H1 (cell line): ENCODE measurements at regions not wholly inside any gene's neighbourhood (a gene's known extent, or its start where the extent isn't known, plus 50 kb on each side); places are given as distances from the start of the nearest gene placed in this dataset.

Experiments used
- CTCF ChIA-PET: fragments of 300-600 bp; sonication (Branson Sonifier 250); formaldehyde crosslinking; loops from one replicate; lab custom pipeline; 2021; ENCODE audit not compliant: partially characterized antibody; lab: Charles Lee
- POLR2A ChIA-PET: fragments of 300-600 bp; sonication (Branson Sonifier 250); formaldehyde crosslinking; loops from one replicate; lab custom pipeline; 2021; ENCODE audit warnings: inconsistent platforms; ENCODE audit not compliant: partially characterized antibody; lab: Charles Lee
- DNase-seq, 2 experiments: peaks; one replicate each; pipeline versions ENCODE4 v3.0.0 to v3.0.0-alpha.2; 2010 to 2022; ENCODE audit warnings: low spot score in 2 of 2, low read depth in 1 of 2, mixed read lengths in 1 of 2
- FAIRE-seq: peaks from 2 replicates; lab custom pipeline; 2011; peaks lifted over from hg19 to GRCh38; lab: Jason Lieb, UNC
- H2AFZ ChIP-seq: 2 replicates; pipeline ENCODE4 v1.8.1; 2012; ENCODE audit warnings: low read length, inconsistent platforms
- H2AK5ac ChIP-seq: 2 replicates; pipeline ENCODE4 v1.6.1; 2013; ENCODE audit warnings: low read depth, low read length
- H2BK120ac ChIP-seq: replicated peaks from 2 replicates; pipeline ENCODE3; 2013; ENCODE audit warnings: low read depth, low read length, inconsistent platforms
- H2BK12ac ChIP-seq: 2 replicates; pipeline ENCODE4 v1.6.1; 2013; ENCODE audit warnings: low read depth, low read length
- H2BK15ac ChIP-seq: 2 replicates; pipeline ENCODE4 v1.6.1; 2013; ENCODE audit warnings: low read length
- H2BK20ac ChIP-seq: 2 replicates; pipeline ENCODE4 v1.6.1; 2013; ENCODE audit warnings: low read length
- H2BK5ac ChIP-seq: 2 replicates; pipeline ENCODE4 v1.6.1; 2013; ENCODE audit warnings: low read depth, low read length
- H3K14ac ChIP-seq: 2 replicates; pipeline ENCODE4 v1.6.1; 2013; ENCODE audit warnings: inconsistent platforms; ENCODE audit not compliant: insufficient read length
- H3K18ac ChIP-seq: 2 replicates; pipeline ENCODE4 v1.6.1; 2013; ENCODE audit warnings: low read length; ENCODE audit errors: extremely low read depth
- H3K23ac ChIP-seq: 2 replicates; pipeline ENCODE4 v1.6.1; 2013; ENCODE audit warnings: inconsistent platforms; ENCODE audit not compliant: insufficient read length
- H3K23me2 ChIP-seq: 2 replicates; pipeline ENCODE4 v1.6.1; 2013; ENCODE audit warnings: low read depth, low read length
- H3K27ac ChIP-seq: 2 replicates; pipeline ENCODE4 v1.6.1; 2011; ENCODE audit warnings: low read depth, low read length, inconsistent platforms
- H3K27me3 ChIP-seq, 4 experiments: replicated peaks in 1 of 4; 1 replicate in 1 of 4; 2 replicates in 3 of 4; pipeline versions ENCODE4 v1.6.1 to v1.8.1; 2011 to 2013; ENCODE audit warnings: low read length in 3 of 4, mild to moderate bottlenecking in 3 of 4, inconsistent platforms in 2 of 4, mixed read lengths in 2 of 4, moderate library complexity in 1 of 4; ENCODE audit not compliant: control insufficient read depth in 3 of 4, insufficient read depth in 3 of 4; ENCODE audit errors: extremely low read depth in 1 of 4
- H3K36me3 ChIP-seq, 4 experiments: 2 replicates each; pipeline versions ENCODE4 v1.6.1 to v1.8.1; 2011 to 2013; ENCODE audit warnings: mild to moderate bottlenecking in 4 of 4, low read length in 3 of 4, moderate library complexity in 2 of 4, control low read depth in 1 of 4, inconsistent platforms in 1 of 4; ENCODE audit not compliant: insufficient read depth in 4 of 4, control insufficient read depth in 2 of 4
- H3K4ac ChIP-seq: replicated peaks from 2 replicates; pipeline ENCODE3; 2013; ENCODE audit warnings: low read length, low read depth, mixed read lengths, inconsistent platforms; ENCODE audit not compliant: insufficient read length
- H3K4me1 ChIP-seq, 4 experiments: replicated peaks in 1 of 4; 1 replicate in 1 of 4; 2 replicates in 3 of 4; pipeline versions ENCODE4 v1.6.1 to v1.8.1; 2011 to 2013; ENCODE audit warnings: low read length in 3 of 4, inconsistent platforms in 2 of 4, mixed read lengths in 1 of 4; ENCODE audit not compliant: insufficient read depth in 4 of 4, control insufficient read depth in 3 of 4
- H3K4me2 ChIP-seq, 2 experiments: 2 replicates each; pipeline versions ENCODE4 v1.6.1 to v1.8.1; 2011 to 2013; ENCODE audit warnings: low read depth in 2 of 2, low read length in 2 of 2, control low read depth in 1 of 2, inconsistent platforms in 1 of 2, mild to moderate bottlenecking in 1 of 2; ENCODE audit not compliant: insufficient read depth in 1 of 2
- H3K4me3 ChIP-seq, 4 experiments: fragments of 200-600, 300-600 bp in 1 of 4; sonication (generic), shearing (Covaris generic), sonication (Bioruptor Twin) in 1 of 4; 2 replicates each; pipeline versions ENCODE4 v1.5.1 to v1.8.1; 2011 to 2016; ENCODE audit warnings: low read length in 4 of 4, low read depth in 3 of 4, control low read depth in 2 of 4, inconsistent platforms in 2 of 4, mild to moderate bottlenecking in 2 of 4, mixed read lengths in 1 of 4, moderate library complexity in 1 of 4; ENCODE audit not compliant: insufficient read depth in 2 of 4; ENCODE audit errors: extremely low read depth in 1 of 4
- H3K56ac ChIP-seq: replicated peaks from 2 replicates; pipeline ENCODE3; 2013; ENCODE audit warnings: low read depth, mild to moderate bottlenecking, mixed read lengths, low read length, inconsistent platforms; ENCODE audit not compliant: insufficient read length
- H3K79me1 ChIP-seq: 2 replicates; pipeline ENCODE4 v1.6.1; 2013; ENCODE audit warnings: low read depth, low read length, control low read depth
- H3K79me2 ChIP-seq, 2 experiments: 2 replicates each; pipeline versions ENCODE4 v1.6.1 to v1.8.1; 2012 to 2013; ENCODE audit warnings: low read length in 2 of 2, mild to moderate bottlenecking in 2 of 2, inconsistent platforms in 1 of 2; ENCODE audit not compliant: insufficient read depth in 2 of 2, control insufficient read depth in 1 of 2
- H3K9ac ChIP-seq, 4 experiments: replicated peaks in 1 of 4; 1 replicate in 1 of 4; 2 replicates in 3 of 4; pipeline versions ENCODE4 v1.6.1 to v1.8.1; 2011 to 2013; ENCODE audit warnings: low read depth in 3 of 4, low read length in 3 of 4, control low read depth in 2 of 4, mild to moderate bottlenecking in 2 of 4, moderate library complexity in 2 of 4, inconsistent platforms in 1 of 4; ENCODE audit errors: extremely low read depth in 1 of 4
- H3K9me3 ChIP-seq, 2 experiments: 2 replicates each; pipeline versions ENCODE4 v1.6.1 to v1.8.1; 2012 to 2013; ENCODE audit warnings: mild to moderate bottlenecking in 2 of 2, moderate library complexity in 2 of 2, control low read depth in 1 of 2, inconsistent platforms in 1 of 2, low read depth in 1 of 2, low read length in 1 of 2, mixed read lengths in 1 of 2; ENCODE audit not compliant: insufficient read depth in 2 of 2
- H4K20me1 ChIP-seq, 2 experiments: replicated peaks in 1 of 2; 2 replicates each; pipeline versions ENCODE3 to v1.8.1; 2011 to 2013; ENCODE audit warnings: inconsistent platforms in 2 of 2, low read length in 2 of 2, mild to moderate bottlenecking in 1 of 2; ENCODE audit not compliant: insufficient read depth in 2 of 2, control insufficient read depth in 1 of 2
- H4K5ac ChIP-seq: 2 replicates; pipeline ENCODE4 v1.6.1; 2013; ENCODE audit warnings: low read length, low read depth, mixed read lengths, inconsistent platforms; ENCODE audit not compliant: insufficient read length
- H4K8ac ChIP-seq: 2 replicates; pipeline ENCODE4 v1.8.0; 2013; ENCODE audit warnings: mild to moderate bottlenecking, moderate library complexity, low read length, inconsistent platforms; ENCODE audit not compliant: insufficient read depth; ENCODE audit errors: extremely low read depth
- H4K91ac ChIP-seq: replicated peaks from 2 replicates; pipeline ENCODE3; 2013; ENCODE audit warnings: low read length, mixed read lengths, inconsistent platforms; ENCODE audit not compliant: insufficient read length
- RAD21 ChIP-seq, 2 experiments: IDR thresholded peaks in 1 of 2; conservative IDR thresholded peaks in 1 of 2; 2 replicates each; pipeline ENCODE4 v1.6.1; 2011; ENCODE audit warnings: low read depth in 2 of 2, low read length in 2 of 2, improper control_type of control experiment in 1 of 2, inconsistent platforms in 1 of 2, mild to moderate bottlenecking in 1 of 2, moderate library complexity in 1 of 2
- SIX5 ChIP-seq: IDR thresholded peaks from 2 replicates; pipeline ENCODE4 v1.6.1; 2011; ENCODE audit warnings: mild to moderate bottlenecking, low read depth, low read length
- USF2 ChIP-seq: IDR thresholded peaks from 2 replicates; pipeline ENCODE4 v1.6.1; 2011; ENCODE audit warnings: low read length, improper control_type of control experiment
- WGBS, 2 experiments: shearing (Covaris generic) in 1 of 2; methylation state at CpG; one replicate each; pipeline versions ENCODE4 v1.1.6 to v1.1.7; 2013 to 2015; ENCODE audit warnings: low lambda C conversion rate in 2 of 2, mixed read lengths in 2 of 2, inconsistent platforms in 1 of 2, low coverage in 1 of 2, missing lambda C conversion rate in 1 of 2; ENCODE audit not compliant: insufficient replicate concordance in 2 of 2, insufficient coverage in 1 of 2, insufficient read length in 1 of 2; ENCODE audit errors: extremely low coverage in 1 of 2, missing lambda C conversion rate in 1 of 2; 5-methylcytosine and 5-hydroxymethylcytosine counted together

- Histone ChIP-seq H2AK5ac (no peak overlapping the region), H3K9ac (no peak overlapping the region), H3K27ac (no peak overlapping the region), H3K14ac (no peak overlapping the region), H3K56ac (no peak overlapping the region), H3K23me2 (no peaks in the 10 kb centered on the region), H4K5ac (no peak overlapping the region), H3K79me2 (no peaks in the 10 kb centered on the region), H3K4me1 (no peaks in the 10 kb centered on the region), H4K91ac (no peak overlapping the region)
- POLR2A ChIA-PET = no interaction called here
- no peak for TF ChIP-seq SIX5
- 0 out of 4 replicates have a peak, but pooled peaks of 1 of the 2 experiments have one; percentile 3 for TF ChIP-seq RAD21 (IDR thresholded peaks at IDR 0.05 in 1 of 2, conservative IDR thresholded peaks at IDR 0.05 in 1 of 2; ENCODE audit: low read depth in 2 of 2, low read length in 2 of 2)
- no peak for TF ChIP-seq USF2
- TF ChIP-seq, all 59 proteins: peak for 1
- Histone ChIP-seq H3K79me1 (no peaks in the 10 kb centered on the region), H3K4me3 (no peak overlapping the region), H3K18ac (no peak overlapping the region), H2BK15ac (no peak overlapping the region), H3K23ac (no peak overlapping the region), H4K8ac (no peak overlapping the region), H4K20me1 (no peaks in the 10 kb centered on the region), H2BK20ac (no peak overlapping the region), H2BK5ac (no peak overlapping the region), H2AFZ (no peak overlapping the region), H2BK120ac (no peak overlapping the region), H3K4me2 (no peak overlapping the region), H3K27me3 (no peaks in the 10 kb centered on the region), H3K36me3 (no peaks in the 10 kb centered on the region), H3K9me3 (no peaks in the 10 kb centered on the region), H3K4ac (no peak overlapping the region), H2BK12ac (no peak overlapping the region)
- 88% methylated on average over 3 of the region's 3 CpGs; no CpG with 5 or more reads in 1 of the 2 experiments for WGBS, 2 experiments
- FAIRE-seq = no peak
- CTCF ChIA-PET = no interaction called here
- DNase-seq = no peak
These were observed 1064.9 kb downstream of the NXPH1 start for GRCh38 chr7:9498303-9498702.
